HG03097 (cell line): ENCODE measurements at regions not wholly inside any gene's neighbourhood (a gene's known extent, or its start where the extent isn't known, plus 50 kb on each side); places are given as distances from the start of the nearest gene placed in this dataset.
"Not testable (repeated sequence)": the region's sequence is repeated elsewhere in the genome, so short reads cannot be mapped to it uniquely, and the experiment has no call there.

ENCODE experiments used
- ATAC-seq: cut with Tn5 transposase; IDR thresholded peaks from one replicate; pipeline ENCODE4 v1.9.1; 2021; ENCODE audit not compliant: unreplicated experiment, low FRiP score

DNA sequence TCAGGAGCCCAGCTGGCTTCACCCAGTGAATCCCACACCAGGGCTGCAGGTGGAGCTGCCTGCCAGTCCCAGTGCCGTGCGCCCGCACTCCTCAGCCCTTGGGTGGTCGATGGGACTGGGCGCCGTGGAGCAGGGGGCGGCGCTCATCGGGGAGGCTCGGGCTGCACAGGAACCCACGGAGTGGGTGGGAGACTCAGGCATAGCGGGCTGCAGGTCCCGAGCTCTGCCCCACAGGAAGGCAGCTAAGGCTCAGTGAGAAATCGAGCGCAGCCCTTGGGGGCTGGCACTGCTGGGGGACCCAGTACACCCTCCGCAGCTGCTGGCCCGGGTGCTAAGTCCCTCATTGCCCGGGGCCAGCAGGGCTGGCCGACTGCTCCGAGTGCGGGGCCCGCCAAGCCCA lies 1908.8 kb downstream of the ARAP2 start:
- ATAC-seq, result not testable (repeated sequence)

DNA sequence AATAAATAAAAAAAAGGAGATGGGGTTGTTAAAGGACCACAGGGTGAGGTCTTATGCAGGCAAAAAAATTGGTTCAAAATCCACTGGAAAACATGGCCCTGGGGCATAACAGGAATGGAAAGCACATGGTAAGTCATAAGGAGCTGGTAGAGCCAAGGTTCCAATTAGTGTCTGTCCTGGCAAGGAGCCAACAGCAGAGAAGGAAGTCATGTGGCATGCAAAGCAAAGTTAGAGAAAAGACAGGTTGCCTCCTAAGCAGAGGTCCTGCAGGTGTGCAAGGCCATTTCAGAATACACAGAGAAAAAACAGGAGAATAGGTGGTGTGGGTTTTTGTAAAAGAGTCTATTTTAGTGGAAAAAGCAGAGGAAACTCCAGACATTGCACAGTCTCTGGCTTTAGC lies 1881.7 kb downstream of the ARAP2 start:
- no peak for ATAC-seq

DNA sequence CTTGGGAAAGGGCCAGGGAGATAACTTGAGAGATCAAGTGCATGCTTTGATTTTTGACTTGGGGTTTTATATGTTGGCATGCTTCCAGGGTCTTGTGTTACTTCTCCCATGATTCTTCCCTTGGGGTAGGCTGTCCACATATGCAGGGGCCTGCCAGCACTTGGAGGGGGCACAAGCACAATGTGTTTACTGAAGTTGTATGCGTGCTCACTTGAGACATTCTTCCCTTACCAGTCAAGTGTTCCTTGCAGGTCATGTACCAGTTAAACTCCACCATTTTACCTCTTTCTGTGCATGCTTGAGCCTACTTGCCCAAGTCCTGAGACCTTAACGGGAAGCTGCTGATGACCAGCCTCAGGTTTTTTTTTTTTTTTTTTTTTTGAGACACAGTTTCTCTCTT lies 1880.5 kb downstream of the ARAP2 start:
- ATAC-seq, result no peak

DNA sequence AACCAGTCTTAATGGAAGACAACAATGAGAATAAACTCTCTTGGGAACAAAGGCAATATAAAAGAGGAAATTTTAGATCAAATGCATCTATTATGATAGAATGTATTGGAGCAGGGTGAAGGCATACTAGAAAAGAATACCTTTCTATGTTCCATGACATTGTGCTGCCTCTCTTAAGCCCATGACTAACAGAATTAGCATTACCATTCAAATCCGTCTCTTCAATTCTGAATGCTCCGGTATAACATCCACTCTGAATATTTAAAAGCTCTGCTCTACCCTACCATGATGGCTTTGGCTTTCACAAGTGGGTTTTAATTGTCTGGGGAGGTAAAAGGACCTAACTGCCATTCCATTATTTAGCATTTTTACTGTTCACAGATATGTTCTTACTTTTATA lies 1878.4 kb downstream of the ARAP2 start:
- ATAC-seq, result no peak

- no peak for ATAC-seq
Measured at GRCh38 chr4:34371676-34372075, 1872.6 kb downstream of the ARAP2 start.

GRCh38 chr4:34372815-34373214 lies 1871.5 kb downstream of the ARAP2 start:
- ATAC-seq, result no peak

- no peak for ATAC-seq
Measured at GRCh38 chr4:34373456-34373855, 1870.9 kb downstream of the ARAP2 start.

- no peak for ATAC-seq
Measured at GRCh38 chr4:34412233-34412632, 1832.1 kb downstream of the ARAP2 start.

DNA sequence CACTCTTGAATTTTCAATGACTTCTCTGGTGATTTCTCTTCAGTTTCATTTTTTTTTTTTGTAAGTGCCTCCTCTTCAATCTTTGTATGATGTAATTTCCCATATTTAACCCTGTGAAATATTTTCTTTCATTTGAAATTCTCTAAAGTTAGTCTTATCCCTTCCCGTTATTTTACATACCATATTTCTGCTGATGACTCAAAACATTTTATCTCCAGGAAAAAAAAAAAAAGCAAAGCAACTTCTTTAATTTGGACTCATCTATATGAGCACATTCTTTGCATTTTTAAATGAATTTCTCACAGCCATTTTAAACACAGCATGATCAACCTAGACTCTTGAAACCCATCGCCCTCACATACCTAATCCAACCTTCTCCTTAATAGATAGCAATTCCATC lies 1831.4 kb downstream of the ARAP2 start:
- no peak for ATAC-seq

GRCh38 chr4:34417160-34417559 lies 1827.2 kb downstream of the ARAP2 start:
- no peak for ATAC-seq

DNA sequence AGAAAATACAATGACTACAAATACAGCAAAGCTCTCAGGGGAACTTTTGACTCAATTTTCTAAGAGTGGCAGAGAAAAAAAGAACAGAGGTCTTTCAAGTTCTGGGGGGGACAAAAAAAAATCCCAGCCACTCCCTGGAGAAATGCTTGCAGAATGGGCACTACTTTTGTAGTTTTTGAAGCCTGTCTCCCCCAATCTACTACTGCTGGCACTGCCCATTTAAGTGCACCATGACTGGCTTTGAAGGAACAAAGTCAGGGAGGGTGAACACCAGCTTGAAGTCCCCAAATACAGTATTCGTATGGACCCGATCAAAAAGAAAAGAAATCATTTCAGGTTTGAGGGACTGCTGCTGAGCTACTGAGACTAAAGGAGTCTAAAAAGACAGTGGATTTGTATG lies 1824.4 kb downstream of the ARAP2 start:
- ATAC-seq, result no peak

- no peak for ATAC-seq
Measured at GRCh38 chr4:34422472-34423175, 1821.7 kb downstream of the ARAP2 start.

- no peak for ATAC-seq
Measured at GRCh38 chr4:34432706-34433105, 1811.6 kb downstream of the ARAP2 start.

DNA sequence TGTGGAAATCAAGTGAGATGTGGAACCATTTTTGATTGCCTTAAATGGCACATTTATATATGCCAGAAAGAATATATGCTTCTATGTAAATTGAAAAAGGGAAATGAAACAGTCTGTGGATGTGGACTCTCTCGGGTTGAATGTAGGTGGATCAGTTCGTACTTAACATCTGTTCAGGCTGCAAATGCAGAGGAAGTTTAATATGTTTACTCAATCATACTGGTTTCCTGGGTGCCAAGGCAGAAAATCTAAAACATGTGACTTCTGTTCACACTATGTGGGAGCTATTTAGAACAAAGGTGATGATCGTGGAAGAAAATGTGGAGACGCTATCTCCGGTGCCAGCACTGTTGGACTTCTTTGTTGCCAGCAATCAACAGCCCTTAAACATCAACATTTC lies 1809.9 kb downstream of the ARAP2 start:
- not testable (repeated sequence) for ATAC-seq

DNA sequence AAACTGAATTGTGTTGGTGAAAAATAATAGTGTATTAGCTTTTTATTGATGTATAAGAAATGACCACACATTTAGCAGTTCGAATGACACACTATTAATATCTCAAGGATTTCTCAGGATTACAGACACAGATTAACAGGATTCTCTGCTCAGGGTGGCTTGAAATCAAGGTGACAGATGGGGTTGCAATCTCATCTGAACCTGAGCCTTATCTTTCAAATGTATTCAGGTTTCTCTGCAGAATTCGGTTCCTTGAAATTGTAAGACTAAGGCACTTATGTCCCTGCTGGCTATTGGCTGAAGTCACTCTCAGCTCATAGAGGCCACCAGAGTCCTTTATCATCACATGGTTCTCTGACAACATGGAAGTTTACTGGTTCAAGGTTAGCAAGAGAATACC lies 1780.1 kb downstream of the ARAP2 start:
- ATAC-seq, result no peak

DNA sequence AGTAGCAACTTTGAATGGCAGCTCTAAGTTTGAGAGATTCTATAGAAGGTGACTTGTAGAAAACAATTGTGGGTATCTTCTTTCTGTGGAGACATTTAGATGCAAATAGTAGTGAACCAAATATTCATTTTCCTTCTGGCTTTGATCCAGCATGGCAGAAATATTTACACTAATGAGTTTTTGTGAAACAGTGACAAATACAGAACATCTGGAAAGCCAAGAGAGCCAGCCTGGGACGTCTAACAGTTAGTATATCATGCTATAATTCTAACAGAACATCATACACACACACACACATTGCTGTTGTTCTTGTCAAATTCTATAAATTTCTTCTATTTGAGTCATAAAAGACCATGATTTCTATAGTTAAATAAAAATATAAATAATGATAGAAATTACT lies 1777.9 kb downstream of the ARAP2 start:
- no peak for ATAC-seq

DNA sequence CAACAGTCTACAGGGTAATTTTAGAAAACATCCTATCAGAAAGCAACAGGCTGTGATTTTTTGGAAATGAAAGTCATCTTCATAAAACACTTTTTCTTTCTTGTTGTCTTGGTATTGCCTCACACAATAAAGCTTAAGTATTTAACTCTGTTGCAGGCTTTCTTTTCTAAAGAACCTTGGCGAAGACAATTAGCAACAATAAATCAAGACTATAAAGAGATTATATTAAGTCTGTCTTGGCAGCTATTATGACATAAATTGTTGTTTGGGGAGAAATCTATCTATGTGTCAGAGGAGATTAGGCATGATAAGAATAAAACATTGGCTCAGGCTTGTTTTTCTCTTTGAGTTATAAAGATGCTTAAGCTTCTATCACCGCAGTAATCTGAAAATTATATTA lies 1774.8 kb downstream of the ARAP2 start:
- ATAC-seq, result no peak

DNA sequence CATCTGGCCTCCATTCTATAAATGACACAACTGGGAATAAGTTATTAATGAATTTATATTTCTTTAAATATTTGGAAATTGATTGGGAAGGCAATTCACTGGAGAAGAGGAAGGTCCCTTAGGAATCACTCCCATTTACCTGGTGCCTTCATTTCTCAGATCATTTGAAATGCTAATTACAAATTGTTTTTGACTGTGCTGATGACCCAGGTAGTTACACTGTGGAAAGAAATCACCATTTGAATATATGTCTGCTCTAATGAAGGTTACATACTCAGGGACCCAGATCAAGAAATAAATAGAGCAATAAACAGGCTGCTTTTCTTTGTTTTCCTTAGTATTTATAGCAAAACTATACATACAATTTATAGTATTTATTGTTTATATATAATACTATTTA lies 1759.1 kb downstream of the ARAP2 start:
- no peak for ATAC-seq

DNA sequence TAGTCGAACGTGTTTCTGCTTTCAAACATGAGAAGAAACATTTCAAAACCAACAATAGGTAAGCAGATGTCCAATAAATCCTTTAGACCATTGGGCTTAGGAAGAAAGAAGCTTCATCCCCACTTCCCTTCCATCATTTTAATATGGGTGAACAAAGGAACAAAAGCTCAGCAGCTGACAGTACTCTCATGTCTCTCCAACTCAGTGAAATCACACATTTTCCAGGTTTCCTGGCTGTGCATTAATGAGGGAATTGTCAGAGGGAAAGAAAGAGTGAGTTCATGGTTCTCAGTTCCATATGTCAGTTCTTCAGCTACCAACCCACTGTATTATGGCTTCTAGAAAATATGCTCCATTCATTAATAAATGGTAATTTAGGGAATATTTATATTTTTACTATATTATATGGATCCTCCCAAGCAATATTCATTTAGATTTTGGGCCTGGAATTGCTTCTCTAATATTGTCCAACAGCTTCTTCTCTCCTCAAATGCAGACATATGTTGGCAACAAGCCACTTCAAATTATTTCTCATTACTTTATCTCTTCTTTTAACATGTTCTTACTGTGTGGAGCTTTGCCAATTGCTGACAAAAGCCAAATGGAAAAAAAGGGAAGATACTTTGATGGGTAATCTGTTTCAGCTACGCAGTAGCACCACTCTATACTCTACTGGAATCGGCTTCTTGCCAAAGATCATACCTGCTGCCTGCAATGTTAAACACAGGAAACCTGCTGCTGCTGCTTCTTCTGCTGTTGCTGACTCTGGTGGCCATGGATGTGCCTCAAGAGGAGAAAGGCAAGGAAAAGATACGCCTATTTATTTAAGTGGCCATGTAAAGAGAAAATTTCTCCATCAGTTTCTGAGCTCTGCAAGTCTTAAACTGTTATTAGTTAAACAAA lies 1757.6 kb downstream of the ARAP2 start:
- no peak for ATAC-seq

DNA sequence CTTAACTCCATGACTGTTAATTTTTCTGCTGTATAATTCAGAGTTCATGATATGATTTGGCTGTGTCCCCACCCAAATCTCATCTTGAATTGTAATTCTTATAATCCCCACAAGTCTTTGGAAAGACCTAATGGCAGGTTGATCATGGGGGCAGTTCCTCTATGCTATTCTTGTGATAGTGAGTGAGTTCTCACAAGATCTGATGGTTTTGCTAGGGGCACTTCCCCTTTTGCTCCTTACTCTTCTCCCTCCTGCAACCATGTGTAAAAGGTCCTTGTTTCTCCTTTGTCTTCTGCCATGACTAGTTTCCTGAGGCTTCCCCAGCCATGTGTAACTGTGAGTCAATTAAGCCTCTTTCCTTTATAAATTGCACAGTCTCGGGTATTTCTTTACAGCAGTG lies 1751.9 kb downstream of the ARAP2 start:
- ATAC-seq, result no peak

- no peak for ATAC-seq
Measured at GRCh38 chr4:34502086-34502485, 1742.2 kb downstream of the ARAP2 start.

DNA sequence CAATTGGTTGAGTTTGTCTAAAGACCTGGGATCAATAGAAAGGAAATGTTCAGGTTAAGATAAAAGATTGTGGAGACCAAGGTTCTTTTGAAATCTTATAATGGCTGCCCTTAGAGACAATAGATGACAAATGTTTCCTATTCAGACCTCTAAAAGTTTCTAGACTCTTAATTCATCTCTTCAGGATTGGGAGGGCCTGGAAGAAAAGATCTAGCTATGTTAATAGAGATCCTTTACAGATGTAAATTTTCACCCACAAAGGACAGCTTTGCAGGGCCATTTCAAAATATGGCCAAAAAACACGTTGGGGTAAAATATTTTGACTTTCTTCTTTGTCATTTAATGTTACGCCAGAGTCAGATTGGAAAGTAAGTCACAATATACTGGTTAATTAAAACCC lies 1739.6 kb downstream of the ARAP2 start:
- ATAC-seq, result not testable (repeated sequence)
